ENCODE measurements at regions not wholly inside any gene's neighbourhood (a gene's known extent, or its start where the extent isn't known, plus 50 kb on each side); places are given as distances from the start of the nearest gene placed in this dataset.

GRCh38 chr2:101617188-101617587, 80.3 kb upstream of the MAP4K4 start:
- Mint-ChIP-seq H3K27me3 (ENCODE audit: low read depth) (no peaks in the 10 kb centered on the region), H3K4me1 (ENCODE audit: low read depth) (peaks cover 24% of the 10 kb centered on the region), H3K36me3 (ENCODE audit: low read depth) (no peaks in the 10 kb centered on the region), H3K4me3 (ENCODE audit: unreplicated experiment) (no peak overlapping the region), H3K9me3 (ENCODE audit: low read depth) (no peaks in the 10 kb centered on the region), H3K27ac (ENCODE audit: unreplicated experiment) (peak overlapping the region; percentile 66)
- TF ChIP-seq CTCF (IDR thresholded peaks at IDR 0.05): no peak
- no peak for DNase-seq (ENCODE audit: low spot score)

- Mint-ChIP-seq H3K27me3 (ENCODE audit: low read depth) (peaks cover 1% of the 10 kb centered on the region), H3K4me3 (ENCODE audit: unreplicated experiment) (no peak overlapping the region), H3K9me3 (ENCODE audit: low read depth) (no peaks in the 10 kb centered on the region), H3K4me1 (ENCODE audit: low read depth) (peaks cover 24% of the 10 kb centered on the region), H3K36me3 (ENCODE audit: low read depth) (no peaks in the 10 kb centered on the region), H3K27ac (ENCODE audit: unreplicated experiment) (no peak overlapping the region)
- DNase-seq (ENCODE audit: low spot score): no peak
- TF ChIP-seq CTCF (IDR thresholded peaks at IDR 0.05): no peak
Observed at GRCh38 chr2:101614127-101614759, 83.3 kb upstream of the MAP4K4 start.

- Mint-ChIP-seq H3K4me3 (ENCODE audit: unreplicated experiment) (no peak overlapping the region), H3K36me3 (ENCODE audit: low read depth) (no peaks in the 10 kb centered on the region), H3K27ac (ENCODE audit: unreplicated experiment) (no peak overlapping the region), H3K9me3 (ENCODE audit: low read depth) (no peaks in the 10 kb centered on the region), H3K4me1 (ENCODE audit: low read depth) (peaks cover 21% of the 10 kb centered on the region), H3K27me3 (ENCODE audit: low read depth) (peaks cover 1% of the 10 kb centered on the region)
- DNase-seq (ENCODE audit: low spot score): no peak
- no peak for TF ChIP-seq CTCF (IDR thresholded peaks at IDR 0.05)
Observed at GRCh38 chr2:101613056-101613704, 84.3 kb upstream of the MAP4K4 start.

- no peaks in the 10 kb centered on the region for H3K9me3 Mint-ChIP-seq (ENCODE audit: low read depth)
- no peak for TF ChIP-seq CTCF (IDR thresholded peaks at IDR 0.05)
- DNase-seq (ENCODE audit: low spot score): no peak
- H3K27ac Mint-ChIP-seq (ENCODE audit: unreplicated experiment): no peak overlapping the region
- H3K27me3 Mint-ChIP-seq (ENCODE audit: low read depth): peaks cover 1% of the 10 kb centered on the region
- peaks cover 9% of the 10 kb centered on the region for H3K4me1 Mint-ChIP-seq (ENCODE audit: low read depth)
- H3K4me3 Mint-ChIP-seq (ENCODE audit: unreplicated experiment): no peak overlapping the region
- no peaks in the 10 kb centered on the region for H3K36me3 Mint-ChIP-seq (ENCODE audit: low read depth)
Observed at GRCh38 chr2:101612019-101612418, 85.5 kb upstream of the MAP4K4 start.

GRCh38 chr2:101610750-101611315, 86.7 kb upstream of the MAP4K4 start:
- DNase-seq (ENCODE audit: low spot score): no peak
- Mint-ChIP-seq H3K36me3 (ENCODE audit: low read depth) (peaks cover 1% of the 10 kb centered on the region), H3K9me3 (ENCODE audit: low read depth) (peaks cover 6% of the 10 kb centered on the region), H3K27me3 (ENCODE audit: low read depth) (peaks cover 4% of the 10 kb centered on the region), H3K27ac (ENCODE audit: unreplicated experiment) (no peak overlapping the region), H3K4me1 (ENCODE audit: low read depth) (no peaks in the 10 kb centered on the region), H3K4me3 (ENCODE audit: unreplicated experiment) (no peak overlapping the region)
- no peak for TF ChIP-seq CTCF (IDR thresholded peaks at IDR 0.05)

Measured in chondrocyte (in vitro differentiated cells).